Left colon (tissue), 2 donors: ENCODE measurements at regions not wholly inside any gene's neighbourhood (a gene's known extent, or its start where the extent isn't known, plus 50 kb on each side); places are given as distances from the start of the nearest gene placed in this dataset.

ENCODE experiments used
- ATAC-seq: fragments of 200-7000 bp; cut with Tn5 transposase; one replicate; pipeline ENCODE4 v1.9.1; 2020; ENCODE audit warnings: mild to moderate bottlenecking, moderate library complexity
- DNase-seq, 2 donors: peaks; one replicate each; pipeline ENCODE4 v3.0.0-alpha.2; 2020
- intact Hi-C, 2 donors: fragments of 100-400 bp; cut with DNase I in 1 of 2; cut with micrococcal nuclease in 1 of 2; formaldehyde crosslinking; loops; one replicate each; pipeline versions ENCODE4 v1.11.2 to v1.14.0; 2022; cut with DNase I, micrococcal nuclease
- donor health status: DM: no; HTN: no; CAD: no.
- donor health status: DM: yes; HTN: yes; CAD: no.

GRCh38 chr2:7471185-7471584, 554.0 kb downstream of the RNF144A start:
- ATAC-seq (no peak), DNase-seq (no peak)
- intact Hi-C loops = no loop called here

GRCh38 chr2:7472465-7472864, 555.3 kb downstream of the RNF144A start:
- ATAC-seq (no peak), DNase-seq (no peak)
- intact Hi-C loops = no loop called here

GRCh38 chr2:7473135-7473771, 556.0 kb downstream of the RNF144A start:
- intact Hi-C loops = no loop called here
- ATAC-seq (no peak), DNase-seq (no peak)

- DNase-seq (no peak), ATAC-seq (no peak)
- intact Hi-C loops = no loop called here
Observed at GRCh38 chr2:7476371-7476770, 559.2 kb downstream of the RNF144A start.

GRCh38 chr2:7479603-7480002, 562.4 kb downstream of the RNF144A start:
- intact Hi-C loops = no loop called here
- DNase-seq (no peak), ATAC-seq (no peak)

- DNase-seq = no peak
- ATAC-seq = no peak
- intact Hi-C loops = no loop called here
Observed at GRCh38 chr2:7480431-7480830, 563.2 kb downstream of the RNF144A start.

- ATAC-seq (no peak), DNase-seq (no peak)
- intact Hi-C loops = no loop called here
Observed at GRCh38 chr2:7490672-7491071, 573.5 kb downstream of the RNF144A start.

GRCh38 chr2:7492719-7493118, 575.5 kb downstream of the RNF144A start:
- DNase-seq = no peak
- intact Hi-C loops = no loop called here
- no peak for ATAC-seq

- DNase-seq (no peak), ATAC-seq (no peak)
- intact Hi-C loops = no loop called here
Observed at GRCh38 chr2:7497178-7497577, 580.0 kb downstream of the RNF144A start.

GRCh38 chr2:7499018-7499417, 581.8 kb downstream of the RNF144A start:
- intact Hi-C loops = no loop called here
- DNase-seq (no peak), ATAC-seq (no peak)

GRCh38 chr2:7502336-7502735, 585.1 kb downstream of the RNF144A start:
- intact Hi-C loops = no loop called here
- no peak for ATAC-seq

GRCh38 chr2:7508296-7508943, 591.2 kb downstream of the RNF144A start:
- ATAC-seq (no peak), DNase-seq (no peak)
- intact Hi-C loops = no loop called here

More at GRCh38 chr2:7502336-7502735, 585.1 kb downstream of the RNF144A start:
- DNase-seq = no peak

- no peak for DNase-seq
- no peak for ATAC-seq
- intact Hi-C loops = no loop called here
Observed at GRCh38 chr2:7510353-7510752, 593.1 kb downstream of the RNF144A start.

- ATAC-seq (no peak), DNase-seq (no peak)
- intact Hi-C loops = no loop called here
Observed at GRCh38 chr2:7513834-7514233, 596.6 kb downstream of the RNF144A start.

- ATAC-seq = no peak
- intact Hi-C loops = no loop called here
- no peak for DNase-seq
Observed at GRCh38 chr2:7515327-7515726, 598.1 kb downstream of the RNF144A start.

GRCh38 chr2:7516484-7517063, 599.4 kb downstream of the RNF144A start:
- no peak for DNase-seq
- no peak for ATAC-seq
- intact Hi-C loops = no loop called here

- DNase-seq (no peak), ATAC-seq (no peak)
- intact Hi-C loops = no loop called here
Observed at GRCh38 chr2:7517088-7517487, 599.9 kb downstream of the RNF144A start.

GRCh38 chr2:7517851-7518250, 600.6 kb downstream of the RNF144A start:
- ATAC-seq (no peak), DNase-seq (no peak)
- intact Hi-C loops = no loop called here

- ATAC-seq (no peak), DNase-seq (no peak)
Observed at GRCh38 chr2:7523481-7524120, 606.4 kb downstream of the RNF144A start.

GRCh38 chr2:7524195-7524594, 607.0 kb downstream of the RNF144A start:
- DNase-seq (no peak), ATAC-seq (no peak)
- intact Hi-C loops = no loop called here

More at GRCh38 chr2:7523481-7524120, 606.4 kb downstream of the RNF144A start:
- intact Hi-C loops = no loop called here
